HepG2 (cell line): ENCODE measurements at regions not wholly inside any gene's neighbourhood (a gene's known extent, or its start where the extent isn't known, plus 50 kb on each side); places are given as distances from the start of the nearest gene placed in this dataset.

Experiments used
- ATAC-seq: fragments of 200-7000 bp; cut with Tn5 transposase; 3 replicates; pipeline ENCODE4 v1.9.1; 2020; ENCODE audit warnings: mild to moderate bottlenecking, moderate library complexity
- BruUV-seq: library from RNA; stranded (reverse); fragments of 400-500 nt; replicated peaks from 2 replicates; lab custom pipeline; 2021; lab: Mats Ljungman, UMichigan
- CTCF ChIA-PET: fragments of 300-600 bp; formaldehyde crosslinking; extraction: SDS; loops from one replicate; lab custom pipeline; 2021; ENCODE audit warnings: low total read pairs, inconsistent platforms, low intra/inter-chr PET ratio; lab: Yijun Ruan, JAX
- POLR2A ChIA-PET: fragments of 350-600 bp; sonication (Branson Sonifier 250); formaldehyde crosslinking; loops from one replicate; lab custom pipeline; 2020; ENCODE audit warnings: antibody characterized with exemption, inconsistent platforms; lab: Yijun Ruan, JAX
- DNase-seq: peaks from one replicate; pipeline ENCODE4 v3.0.0-alpha.2; 2015; ENCODE audit warnings: low spot score
- FAIRE-seq: peaks from 3 replicates; lab custom pipeline; 2011; peaks lifted over from hg19 to GRCh38; lab: Jason Lieb, UNC
- H2AFZ ChIP-seq: one replicate; pipeline ENCODE4 v1.6.1; 2011; ENCODE audit warnings: low read length, inconsistent platforms
- H3K27ac ChIP-seq: fragments of 300-600 bp; 3 replicates; pipeline ENCODE4 v1.8.0; 2011; ENCODE audit warnings: mixed run types, mild to moderate bottlenecking, mixed read lengths, low read length, inconsistent platforms; ENCODE audit not compliant: insufficient read depth; ENCODE audit errors: extremely low read length
- H3K27me3 ChIP-seq, 2 experiments: fragments of 200-600 bp in 1 of 2; 2 replicates in 1 of 2; 3 replicates in 1 of 2; pipeline versions ENCODE4 v1.6.0 to v1.8.0; 2011; ENCODE audit warnings: low read length in 2 of 2, mild to moderate bottlenecking in 2 of 2, moderate library complexity in 2 of 2, inconsistent platforms in 1 of 2; ENCODE audit not compliant: insufficient read depth in 2 of 2, control insufficient read depth in 1 of 2
- H3K36me3 ChIP-seq, 2 experiments: fragments of 200-600 bp in 1 of 2; replicated peaks in 1 of 2; 2 replicates in 1 of 2; 3 replicates in 1 of 2; pipeline versions ENCODE4 v1.5.1 to v1.8.0; 2011; ENCODE audit warnings: low read length in 2 of 2, inconsistent platforms in 1 of 2; ENCODE audit not compliant: insufficient read depth in 2 of 2, control insufficient read depth in 1 of 2
- H3K4me1 ChIP-seq: 2 replicates; pipeline ENCODE4 v1.5.1; 2012; ENCODE audit warnings: low read length, inconsistent platforms; ENCODE audit not compliant: insufficient read depth
- H3K4me2 ChIP-seq: 2 replicates; pipeline ENCODE4 v1.6.0; 2011; ENCODE audit warnings: low read depth, low read length, inconsistent platforms
- H3K4me3 ChIP-seq, 3 experiments: fragments of 200-600 bp in 1 of 3; sonication (generic), shearing (Covaris generic) in 1 of 3; replicated peaks in 1 of 3; 2 replicates each; pipeline ENCODE4 v1.5.1; 2011 to 2016; ENCODE audit warnings: low read length in 3 of 3, inconsistent platforms in 2 of 3, low read depth in 2 of 3, mild to moderate bottlenecking in 2 of 3, control low read depth in 1 of 3, mixed read lengths in 1 of 3; ENCODE audit not compliant: insufficient read depth in 1 of 3
- H3K79me2 ChIP-seq: one replicate; pipeline ENCODE4 v1.6.1; 2011; ENCODE audit warnings: low read length, inconsistent platforms; ENCODE audit not compliant: insufficient read depth
- H3K9ac ChIP-seq: 2 replicates; pipeline ENCODE4 v1.6.0; 2011; ENCODE audit warnings: mild to moderate bottlenecking, low read depth, low read length, inconsistent platforms; ENCODE audit not compliant: insufficient read depth
- H3K9me3 ChIP-seq: 2 replicates; pipeline ENCODE4 v1.5.1; 2012; ENCODE audit warnings: mild to moderate bottlenecking, low read length
- H4K20me1 ChIP-seq: 2 replicates; pipeline ENCODE4 v1.6.0; 2011; ENCODE audit warnings: inconsistent platforms, mild to moderate bottlenecking, low read length, moderate library complexity; ENCODE audit not compliant: insufficient read depth
- CTCF ChIP-seq: sonication (generic); formaldehyde crosslinking; IDR thresholded peaks from 2 replicates; pipeline ENCODE4 v1.5.0; 2020; ENCODE audit warnings: mild to moderate bottlenecking, missing genetic modification reagents, moderate library complexity
- MAFF ChIP-seq: IDR thresholded peaks from 2 replicates; pipeline ENCODE4 v1.6.1; 2011; ENCODE audit warnings: low read depth, low read length, improper control_type of control experiment
- MAFK ChIP-seq, 2 experiments: IDR thresholded peaks in 1 of 2; conservative IDR thresholded peaks in 1 of 2; 2 replicates each; pipeline ENCODE4 v1.6.1; 2011; ENCODE audit warnings: improper control_type of control experiment in 2 of 2, low read length in 2 of 2
- NFAT5 ChIP-seq: sonication (generic); formaldehyde crosslinking; IDR thresholded peaks from 2 replicates; pipeline ENCODE4 v1.4.0; 2020; ENCODE audit warnings: missing genetic modification reagents
- SALL2 ChIP-seq: sonication (generic); formaldehyde crosslinking; IDR thresholded peaks from 2 replicates; pipeline ENCODE4 v1.8.1; 2023; ENCODE audit warnings: mild to moderate bottlenecking, missing genetic modification reagents, inconsistent platforms
- SMC3 ChIP-seq: IDR thresholded peaks from 2 replicates; pipeline ENCODE4 v1.6.1; 2011; ENCODE audit warnings: low read length, improper control_type of control experiment
- STAG1 ChIP-seq: sonication (generic); formaldehyde crosslinking; IDR thresholded peaks from 2 replicates; pipeline ENCODE4 v1.4.0; 2020; ENCODE audit warnings: missing genetic modification reagents
- ZNF574 ChIP-seq: sonication (generic); formaldehyde crosslinking; IDR thresholded peaks from 2 replicates; pipeline ENCODE4 v1.4.0; 2020; ENCODE audit warnings: missing genetic modification reagents
- ZNF616 ChIP-seq: sonication (generic); formaldehyde crosslinking; IDR thresholded peaks from 2 replicates; pipeline ENCODE4 v1.5.0; 2020; ENCODE audit warnings: low read depth, mild to moderate bottlenecking, missing genetic modification reagents
- ZNF691 ChIP-seq: sonication (generic); formaldehyde crosslinking; IDR thresholded peaks from 2 replicates; pipeline ENCODE4 v1.4.0; 2020; ENCODE audit warnings: missing genetic modification reagents, low read depth, mild to moderate bottlenecking, borderline replicate concordance
- ZNF816 ChIP-seq: sonication (generic); formaldehyde crosslinking; IDR thresholded peaks from 2 replicates; pipeline ENCODE4 v1.8.0; 2022; ENCODE audit warnings: missing genetic modification reagents, mild to moderate bottlenecking, borderline replicate concordance
- WGBS: methylation state at CpG from one replicate; pipeline ENCODE4 v1.1.6; 2017; ENCODE audit warnings: low lambda C conversion rate; 5-methylcytosine and 5-hydroxymethylcytosine counted together
- in situ Hi-C: cut with HindIII; loops from 2 replicates; pipeline ENCODE4 v1.10.0; 2017; ENCODE audit warnings: low pct_unique_long_range_greater_than_20kb; ENCODE audit not compliant: extremely low pct_ligation_motif_present
- intact Hi-C: fragments of 100-400 bp; cut with micrococcal nuclease; formaldehyde crosslinking; loops from one replicate; pipeline ENCODE4 v1.10.0; 2022; ENCODE audit not compliant: unreplicated experiment

- in situ Hi-C loops = no loop called here
- POLR2A ChIA-PET = no interaction called here
Observed at GRCh38 chr11:30143098-30143705, 87.6 kb upstream of the FSHB start.

More at GRCh38 chr11:30143098-30143705, 87.6 kb upstream of the FSHB start:
- Histone ChIP-seq H3K9ac (no peak overlapping the region), H3K4me1 (no peaks in the 10 kb centered on the region), H3K79me2 (no peaks in the 10 kb centered on the region), H3K27me3 (no peaks in the 10 kb centered on the region), H3K9me3 (no peaks in the 10 kb centered on the region), H3K27ac (no peak overlapping the region), H3K4me2 (no peak overlapping the region), H2AFZ (no peak overlapping the region), H3K36me3 (no peaks in the 10 kb centered on the region), H4K20me1 (no peaks in the 10 kb centered on the region), H3K4me3 (no peak overlapping the region)
- CTCF ChIA-PET = interaction anchor here (1.3 kb wide), 1 partner anchor 711 kb away, joined by 5 read pairs; no protein-coding TSS in a partner anchor
- no TSS peak for BruUV-seq
- FAIRE-seq = peak; percentile 61
- ATAC-seq = peak; percentile 68
- no peak for TF ChIP-seq NFAT5 (CRISPR knock-in tag)
- TF ChIP-seq MAFF = 0 out of 2 replicates have a peak, but pooled peaks have one; percentile 36
- peak; percentile 66 for TF ChIP-seq CTCF (CRISPR knock-in tag)
- no peak for TF ChIP-seq SALL2 (CRISPR knock-in tag)
- TF ChIP-seq STAG1 = peak; percentile 35
- TF ChIP-seq ZNF574 (CRISPR knock-in tag) = no peak
- TF ChIP-seq ZNF616 (CRISPR knock-in tag) = no peak
- no peak for TF ChIP-seq ZNF691 (CRISPR knock-in tag)
- TF ChIP-seq SMC3 = peak; percentile 41; the same call in 1 of the 2 replicates
- TF ChIP-seq MAFK (conservative IDR thresholded peaks at IDR 0.05 in 1 of 2, IDR thresholded peaks at IDR 0.05 in 1 of 2; ENCODE audit: low read length in 2 of 2) = peak in 1 of 2 experiments; percentile 41; a peak in 2 of 4 replicates
- no peak for TF ChIP-seq ZNF816
- 0% methylated on average over 3 of the region's 3 CpGs for WGBS
- DNase-seq = peak; percentile 25
- intact Hi-C loops = loop anchor here (2.0 to 5.0 kb wide), 2 partner anchors 694 to 711 kb away; no protein-coding TSS in a partner anchor
